Panc1 (cell line): ENCODE measurements at regions not wholly inside any gene's neighbourhood (a gene's known extent, or its start where the extent isn't known, plus 50 kb on each side); places are given as distances from the start of the nearest gene placed in this dataset.

ENCODE experiments used
- ATAC-seq: fragments of 200-7000 bp; cut with Tn5 transposase; 2 replicates; pipeline ENCODE4 v1.9.1; 2020; ENCODE audit warnings: mild to moderate bottlenecking, moderate library complexity
- BruUV-seq: library from RNA; stranded (reverse); fragments of 400-500 nt; replicated peaks from 2 replicates; lab custom pipeline; 2021; lab: Mats Ljungman, UMichigan
- CTCF ChIA-PET: fragments of 300-600 bp; sonication (Branson Sonifier 250); formaldehyde crosslinking; loops from one replicate; lab custom pipeline; 2022; ENCODE audit warnings: antibody characterized with exemption; lab: Charles Lee
- POLR2A ChIA-PET: fragments of 300-600 bp; sonication (Branson Sonifier 250); formaldehyde crosslinking; loops from one replicate; lab custom pipeline; 2022; ENCODE audit warnings: antibody characterized with exemption; lab: Charles Lee
- DNase-seq: peaks from one replicate; pipeline ENCODE4 v3.0.0-alpha.2; 2010; ENCODE audit warnings: low read depth, low spot score
- H3K27ac ChIP-seq: 2 replicates; pipeline ENCODE4 v1.5.1; 2011; ENCODE audit warnings: mild to moderate bottlenecking, low read length, inconsistent platforms
- H3K27me3 ChIP-seq: fragments of 200-500 bp; sonication (Bioruptor generic); 2 replicates; pipeline ENCODE4 v1.6.0; 2014; ENCODE audit warnings: low read length, inconsistent platforms; ENCODE audit not compliant: control insufficient read depth, insufficient read depth
- H3K36me3 ChIP-seq: fragments of 200-500 bp; sonication (Bioruptor generic); 2 replicates; pipeline ENCODE4 v1.5.1; 2014; ENCODE audit warnings: inconsistent platforms, mild to moderate bottlenecking, low read length, moderate library complexity; ENCODE audit not compliant: control insufficient read depth, insufficient read depth
- H3K4me1 ChIP-seq: 2 replicates; pipeline ENCODE4 v1.5.1; 2011; ENCODE audit warnings: inconsistent platforms, mild to moderate bottlenecking, low read length, moderate library complexity; ENCODE audit not compliant: control insufficient read depth, insufficient read depth
- H3K4me3 ChIP-seq, 2 experiments: 2 replicates each; pipeline ENCODE4 v1.5.1; 2011 to 2012; ENCODE audit warnings: low read depth in 2 of 2, low read length in 2 of 2, mild to moderate bottlenecking in 2 of 2, inconsistent platforms in 1 of 2, moderate library complexity in 1 of 2
- H3K9me3 ChIP-seq: fragments of 200-500 bp; sonication (Bioruptor generic); 2 replicates; pipeline ENCODE4 v1.5.1; 2014; ENCODE audit warnings: low read depth, mild to moderate bottlenecking, inconsistent platforms, low read length, moderate library complexity; ENCODE audit not compliant: control insufficient read depth, insufficient read depth
- CTCF ChIP-seq: fragments of 450-650 bp; IDR thresholded peaks from 2 replicates; pipeline ENCODE4 v1.5.1; 2017; ENCODE audit warnings: mild to moderate bottlenecking
- POLR2AphosphoS5 ChIP-seq: IDR thresholded peaks from 2 replicates; pipeline ENCODE4 v1.6.1; 2012; ENCODE audit warnings: mild to moderate bottlenecking, low read depth, low read length, moderate library complexity
- REST ChIP-seq, 2 experiments: IDR thresholded peaks; 2 replicates each; pipeline ENCODE4 v1.6.1; 2011 to 2012; ENCODE audit warnings: low read depth in 2 of 2, control low read depth in 1 of 2, low read length in 1 of 2, mild to moderate bottlenecking in 1 of 2, moderate library complexity in 1 of 2; ENCODE audit not compliant: insufficient read depth in 1 of 2
- SIN3A ChIP-seq: IDR thresholded peaks from 2 replicates; pipeline ENCODE4 v1.6.1; 2012; ENCODE audit warnings: low read depth, mild to moderate bottlenecking, low read length, moderate library complexity, borderline replicate concordance; ENCODE audit not compliant: insufficient read depth
- TCF7L2 ChIP-seq: IDR thresholded peaks from 2 replicates; pipeline ENCODE4 v1.6.1; 2011; ENCODE audit warnings: mild to moderate bottlenecking, low read depth, low read length, inconsistent platforms
- in situ Hi-C: cut with HindIII; loops from 2 replicates; pipeline ENCODE4 v1.10.0; 2016; ENCODE audit warnings: low sequenced_read_pairs, low pct_unique_long_range_greater_than_20kb
- intact Hi-C: fragments of 100-400 bp; cut with micrococcal nuclease; formaldehyde crosslinking; loops from one replicate; pipeline ENCODE4 v1.10.0; 2022; ENCODE audit not compliant: unreplicated experiment

- TF ChIP-seq POLR2AphosphoS5 (no peak), SIN3A (no peak), TCF7L2 (no peak), CTCF (no peak), REST (IDR thresholded peaks at IDR 0.05; ENCODE audit: insufficient read depth in 1 of 2, low read depth in 2 of 2, low read length in 1 of 2) (no peak)
- no peaks in the 10 kb centered on the region for H3K36me3 ChIP-seq
- DNase-seq: no peak
- no peaks in the 10 kb centered on the region for H3K9me3 ChIP-seq
- H3K27me3 ChIP-seq: no peaks in the 10 kb centered on the region
- no TSS peak for BruUV-seq
- no peak overlapping the region for H3K4me3 ChIP-seq
- intact Hi-C loops: no loop called here
- no peaks in the 10 kb centered on the region for H3K4me1 ChIP-seq
- in situ Hi-C loops: no loop called here
- no peak overlapping the region for H3K27ac ChIP-seq
- no peak for ATAC-seq
- ChIA-PET POLR2A (no interaction called here), CTCF (no interaction called here)
Observed at GRCh38 chr16:26666486-26666885, 400.2 kb upstream of the C16orf82 start.

DNA sequence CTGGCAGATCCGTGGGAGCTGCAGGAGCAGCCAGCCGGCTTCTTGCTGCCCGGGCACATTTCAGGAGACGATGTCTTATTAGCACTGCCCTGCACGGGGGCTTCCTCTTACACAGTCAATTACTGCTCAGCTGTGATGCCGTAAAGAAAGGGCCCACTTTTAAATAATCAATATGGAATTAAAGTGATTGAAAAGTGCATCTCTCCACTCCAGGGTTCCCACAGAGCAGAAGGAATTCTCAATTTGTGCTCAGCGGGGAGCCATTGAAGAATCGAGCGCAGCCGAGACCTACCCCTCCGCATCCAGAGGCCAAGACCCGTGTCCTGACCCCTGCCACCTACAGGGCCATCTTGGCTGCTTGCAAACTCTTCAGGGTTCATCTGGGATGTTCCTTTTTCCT is 399.4 kb upstream of the C16orf82 start:
- no peaks in the 10 kb centered on the region for H3K27me3 ChIP-seq
- ATAC-seq (no peak), DNase-seq (no peak)
- intact Hi-C loops: no loop called here
- BruUV-seq: no TSS peak
- TF ChIP-seq CTCF: no peak
- no peak for TF ChIP-seq SIN3A
- TF ChIP-seq TCF7L2: no peak
- TF ChIP-seq POLR2AphosphoS5: no peak
- TF ChIP-seq REST (IDR thresholded peaks at IDR 0.05; ENCODE audit: insufficient read depth in 1 of 2, low read depth in 2 of 2, low read length in 1 of 2): no peak
- H3K4me1 ChIP-seq: no peaks in the 10 kb centered on the region
- CTCF ChIA-PET: no interaction called here
- no peaks in the 10 kb centered on the region for H3K36me3 ChIP-seq
- H3K27ac ChIP-seq: no peak overlapping the region
- in situ Hi-C loops: no loop called here
- no peaks in the 10 kb centered on the region for H3K9me3 ChIP-seq
- H3K4me3 ChIP-seq: no peak overlapping the region
- POLR2A ChIA-PET: no interaction called here
